Fibroblast of mammary gland (primary cell): ENCODE measurements at regions not wholly inside any gene's neighbourhood (a gene's known extent, or its start where the extent isn't known, plus 50 kb on each side); places are given as distances from the start of the nearest gene placed in this dataset.

Experiments used
- DNase-seq: peaks from one replicate; pipeline ENCODE4 v3.0.0-alpha.2; 2010; ENCODE audit warnings: low read depth
- H3K4me3 ChIP-seq: 2 replicates; pipeline ENCODE4 v1.5.1; 2011; ENCODE audit warnings: low read depth, mild to moderate bottlenecking, low read length, moderate library complexity; ENCODE audit not compliant: control insufficient read depth
- TF ChIP-seq, protein P1 (sequence below): conservative IDR thresholded peaks from 2 replicates; pipeline ENCODE4 v1.5.1; 2011; ENCODE audit warnings: low read depth, low read length, inconsistent platforms; ENCODE audit not compliant: control insufficient read depth, insufficient read depth

DNA sequence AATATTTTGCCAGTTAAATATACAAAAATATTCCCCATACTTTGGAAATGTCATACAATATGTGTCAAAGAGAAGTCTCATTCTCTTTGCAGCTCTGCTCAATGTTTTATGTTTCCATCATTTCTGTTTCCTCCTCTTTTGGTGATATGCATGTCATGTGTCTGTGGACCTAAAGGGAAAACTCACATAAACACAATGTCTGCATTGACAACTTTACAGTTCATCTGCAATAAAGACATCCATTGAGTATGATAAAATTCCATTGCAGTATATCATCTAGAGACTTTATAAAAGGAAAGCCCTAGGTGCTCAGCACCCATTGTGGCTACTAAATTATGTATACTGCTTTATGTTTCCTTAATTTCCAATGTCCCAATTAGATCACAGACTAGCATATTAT, 461.3 kb upstream of the FAT3 start:
- TF ChIP-seq, protein P1, sequence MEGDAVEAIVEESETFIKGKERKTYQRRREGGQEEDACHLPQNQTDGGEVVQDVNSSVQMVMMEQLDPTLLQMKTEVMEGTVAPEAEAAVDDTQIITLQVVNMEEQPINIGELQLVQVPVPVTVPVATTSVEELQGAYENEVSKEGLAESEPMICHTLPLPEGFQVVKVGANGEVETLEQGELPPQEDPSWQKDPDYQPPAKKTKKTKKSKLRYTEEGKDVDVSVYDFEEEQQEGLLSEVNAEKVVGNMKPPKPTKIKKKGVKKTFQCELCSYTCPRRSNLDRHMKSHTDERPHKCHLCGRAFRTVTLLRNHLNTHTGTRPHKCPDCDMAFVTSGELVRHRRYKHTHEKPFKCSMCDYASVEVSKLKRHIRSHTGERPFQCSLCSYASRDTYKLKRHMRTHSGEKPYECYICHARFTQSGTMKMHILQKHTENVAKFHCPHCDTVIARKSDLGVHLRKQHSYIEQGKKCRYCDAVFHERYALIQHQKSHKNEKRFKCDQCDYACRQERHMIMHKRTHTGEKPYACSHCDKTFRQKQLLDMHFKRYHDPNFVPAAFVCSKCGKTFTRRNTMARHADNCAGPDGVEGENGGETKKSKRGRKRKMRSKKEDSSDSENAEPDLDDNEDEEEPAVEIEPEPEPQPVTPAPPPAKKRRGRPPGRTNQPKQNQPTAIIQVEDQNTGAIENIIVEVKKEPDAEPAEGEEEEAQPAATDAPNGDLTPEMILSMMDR: no peak
- no peak for DNase-seq
- H3K4me3 ChIP-seq: no peak overlapping the region

DNA sequence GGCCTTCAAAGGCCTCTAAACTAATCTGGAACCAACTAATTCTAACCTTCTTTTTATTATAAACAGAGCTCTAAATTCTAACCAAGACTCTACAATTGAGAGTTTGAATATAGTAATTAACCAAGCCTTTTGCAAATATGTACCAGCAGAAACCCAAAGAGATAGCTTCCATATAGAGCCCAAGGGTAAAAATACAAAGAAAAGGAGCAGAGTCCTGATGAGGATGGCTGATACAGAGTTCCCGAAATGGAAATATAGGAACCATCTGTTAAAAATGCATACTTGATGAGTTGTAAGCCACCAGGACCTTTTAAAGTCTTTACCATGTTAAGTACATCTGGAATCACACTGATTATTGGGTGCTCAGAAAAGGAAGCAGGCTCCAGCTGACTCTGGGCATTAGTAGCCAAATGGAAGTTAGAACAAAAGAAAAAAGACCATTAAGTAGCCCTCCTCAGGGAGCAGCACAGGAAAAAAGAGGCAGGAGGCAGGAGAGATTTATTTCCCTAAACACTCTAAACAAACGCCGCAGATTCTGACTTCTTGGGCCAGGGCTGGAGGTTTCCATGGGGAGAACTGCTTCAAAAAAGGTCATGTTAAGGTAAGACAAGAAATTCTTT, 463.1 kb upstream of the FAT3 start:
- TF ChIP-seq, protein P1: no peak
- no peak overlapping the region for H3K4me3 ChIP-seq
- DNase-seq: no peak

DNA sequence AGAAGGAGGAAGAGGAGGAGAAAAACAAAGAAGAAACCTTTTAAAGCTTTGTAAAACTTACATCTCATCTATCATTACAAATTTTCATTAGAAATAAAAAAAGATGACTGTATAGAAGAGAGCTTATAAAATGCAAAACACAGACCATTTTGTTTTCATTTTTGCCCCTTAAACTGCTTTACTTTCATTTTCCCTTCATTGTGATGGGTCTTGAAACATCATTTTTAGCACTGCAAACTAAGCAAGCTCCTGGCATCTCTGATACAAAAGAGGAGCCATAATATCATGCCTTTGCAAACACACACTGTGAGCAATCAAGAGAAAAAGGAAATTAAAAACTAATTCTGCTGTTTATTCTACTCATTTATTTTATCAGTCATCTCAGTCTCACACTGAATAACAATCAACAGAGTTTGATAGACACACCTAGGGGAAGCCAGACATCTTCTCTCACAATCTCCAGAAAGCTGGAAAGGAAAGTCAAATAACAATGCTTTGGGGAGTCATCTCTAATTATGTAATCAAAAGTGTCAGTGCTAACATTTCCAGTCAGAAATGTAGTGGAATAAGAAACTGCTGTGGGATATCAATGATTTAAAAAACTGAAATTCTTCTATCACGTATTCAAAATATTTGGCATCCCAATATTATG, 467.7 kb upstream of the FAT3 start:
- H3K4me3 ChIP-seq: no peak overlapping the region
- TF ChIP-seq, protein P1: no peak
- no peak for DNase-seq

DNA sequence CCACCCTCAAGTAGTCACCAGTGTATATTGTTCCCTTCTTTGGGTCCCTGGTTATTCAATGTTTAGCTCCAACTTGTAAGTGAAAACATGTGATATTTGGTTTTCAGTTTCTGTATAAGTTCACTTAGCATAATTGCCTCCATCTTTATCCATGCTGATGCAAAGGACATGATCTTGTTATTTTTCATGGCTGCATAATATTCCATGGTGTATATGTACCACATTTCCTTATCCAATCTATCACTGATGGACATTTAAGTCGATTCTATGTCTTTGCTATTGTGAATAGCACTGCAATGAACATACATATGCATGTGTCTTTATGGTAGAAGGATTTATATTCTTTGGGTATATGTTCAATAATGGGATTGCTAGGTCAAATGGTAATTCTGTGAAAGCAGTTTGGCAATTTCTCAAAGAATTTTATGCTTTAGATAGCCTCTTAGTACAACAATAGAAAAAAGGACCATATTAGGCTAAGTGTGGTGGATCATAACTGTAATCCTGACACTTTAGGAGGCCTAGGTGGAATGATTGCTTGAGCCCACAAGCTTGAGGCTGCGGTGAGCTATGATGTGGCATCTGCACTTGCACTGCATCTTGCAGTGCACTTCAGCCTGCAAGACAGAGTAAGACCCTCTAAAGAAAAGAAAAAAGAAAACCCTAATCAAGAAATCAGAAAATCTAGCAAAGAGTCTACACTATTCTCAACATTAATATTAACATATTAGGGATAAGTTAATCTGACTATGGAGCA, 468.5 kb upstream of the FAT3 start:
- no peak overlapping the region for H3K4me3 ChIP-seq
- TF ChIP-seq, protein P1: no peak

DNA sequence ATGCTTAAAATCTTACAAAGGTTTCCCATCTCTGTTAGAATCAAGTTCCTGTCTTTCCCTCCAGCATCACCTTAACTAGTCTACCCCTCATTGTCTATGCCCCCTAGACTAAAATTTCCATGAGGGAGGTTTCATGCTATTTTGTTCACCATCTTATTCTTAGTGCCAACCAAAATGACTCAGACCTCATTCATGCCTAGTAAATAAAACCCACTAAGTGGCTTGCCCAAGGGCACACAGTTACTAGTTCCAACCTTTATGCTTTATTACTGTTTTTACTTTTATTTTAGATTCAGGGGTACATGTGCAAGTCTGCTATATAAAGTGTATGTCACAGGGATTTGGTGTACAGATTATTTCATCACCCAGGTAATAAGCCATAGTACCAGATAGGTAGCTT, 469.1 kb upstream of the FAT3 start:
- H3K4me3 ChIP-seq: no peak overlapping the region
- TF ChIP-seq, protein P1: no peak
- DNase-seq: no peak

More for the DNA sequence above, 468.5 kb upstream of the FAT3 start:
- DNase-seq: no peak

DNA sequence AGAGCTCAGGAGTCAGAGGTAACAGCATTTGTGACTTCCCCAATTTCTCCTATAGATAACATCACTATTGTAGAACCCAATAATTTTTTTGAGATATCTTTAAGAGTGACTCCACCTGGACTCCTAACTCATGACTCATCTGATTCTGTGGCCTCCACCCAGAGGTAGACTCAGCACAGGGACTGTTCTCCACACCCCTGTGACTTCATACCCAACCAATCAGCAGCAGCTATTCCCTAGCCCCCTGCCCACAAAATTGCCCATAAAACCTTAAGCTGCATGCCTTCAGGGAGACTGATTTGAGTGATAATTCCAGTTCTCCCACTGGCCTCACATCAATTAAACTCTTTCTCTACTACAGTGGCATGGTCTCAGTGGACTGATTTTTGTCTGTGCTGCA, 475.4 kb upstream of the FAT3 start:
- no peak for DNase-seq
- TF ChIP-seq, protein P1: no peak
- H3K4me3 ChIP-seq: no peak overlapping the region
